Naive thymus-derived CD4-positive, alpha-beta T cell (primary cell): ENCODE measurements at regions not wholly inside any gene's neighbourhood (a gene's known extent, or its start where the extent isn't known, plus 50 kb on each side); places are given as distances from the start of the nearest gene placed in this dataset.
"Not testable (repeated sequence)": the region's sequence is repeated elsewhere in the genome, so short reads cannot be mapped to it uniquely, and the experiment has no call there.

Source experiments
- ATAC-seq: fragments of 150-1000 bp; cut with Tn5 transposase; 2 replicates; pipeline ENCODE4 v1.10.0; 2021; ENCODE audit warnings: mild to moderate bottlenecking, moderate library complexity
- CTCF ChIA-PET: fragments of 350-600 bp; sonication (Branson Sonifier 250); formaldehyde crosslinking; loops from one replicate; lab custom pipeline; 2021; ENCODE audit warnings: antibody characterized with exemption; lab: Charles Lee
- POLR2A ChIA-PET: fragments of 350-600 bp; sonication (Branson Sonifier 250); formaldehyde crosslinking; loops from one replicate; lab custom pipeline; 2021; ENCODE audit warnings: antibody characterized with exemption, inconsistent platforms; lab: Charles Lee
- DNase-seq, 9 donors: peaks; one replicate each; pipeline versions ENCODE4 v3.0.0 to v3.0.0-alpha.2; 2020 to 2022; ENCODE audit warnings: mixed read lengths in 1 of 9
- H3K27ac ChIP-seq: one replicate; pipeline ENCODE4 v1.7.0; 2013; ENCODE audit warnings: mild to moderate bottlenecking, low read depth, low read length, moderate library complexity
- H3K27me3 ChIP-seq, 2 donors: one replicate each; pipeline ENCODE4 v1.7.0; 2013; ENCODE audit warnings: low read length in 2 of 2, mild to moderate bottlenecking in 2 of 2, moderate library complexity in 2 of 2; ENCODE audit not compliant: control insufficient read depth in 2 of 2, insufficient read depth in 2 of 2
- H3K36me3 ChIP-seq, 3 experiments: 1 replicate in 2 of 3; 2 replicates in 1 of 3; pipeline ENCODE4 v1.7.0; 2013; ENCODE audit warnings: low read length in 3 of 3, mild to moderate bottlenecking in 3 of 3, moderate library complexity in 1 of 3; ENCODE audit not compliant: insufficient read depth in 3 of 3, control insufficient read depth in 2 of 3
- H3K4me1 ChIP-seq, 2 donors: one replicate each; pipeline ENCODE4 v1.7.0; 2013; ENCODE audit warnings: low read length in 2 of 2, mild to moderate bottlenecking in 2 of 2, moderate library complexity in 1 of 2; ENCODE audit not compliant: control insufficient read depth in 2 of 2, insufficient read depth in 2 of 2
- H3K4me3 ChIP-seq: 2 replicates; pipeline ENCODE4 v1.7.0; 2013; ENCODE audit warnings: mild to moderate bottlenecking, low read length
- H3K9me3 ChIP-seq, 3 experiments: 1 replicate in 2 of 3; 2 replicates in 1 of 3; pipeline ENCODE4 v1.7.0; 2013; ENCODE audit warnings: low read length in 3 of 3; ENCODE audit not compliant: control insufficient read depth in 2 of 3
- H3K27ac Mint-ChIP-seq, 9 donors: one replicate each; pipeline ENCODE4 v1.8.0; 2020 to 2022; ENCODE audit warnings: mixed read lengths in 9 of 9, mild to moderate bottlenecking in 8 of 9, moderate library complexity in 5 of 9, inconsistent platforms in 2 of 9
- H3K27me3 Mint-ChIP-seq, 5 donors: one replicate each; pipeline ENCODE4 v1.8.0; 2021 to 2022; ENCODE audit warnings: mixed read lengths in 5 of 5, mild to moderate bottlenecking in 1 of 5
- H3K36me3 Mint-ChIP-seq, 5 donors: one replicate each; pipeline ENCODE4 v1.8.0; 2020 to 2022; ENCODE audit warnings: mixed read lengths in 5 of 5, mild to moderate bottlenecking in 3 of 5, inconsistent platforms in 1 of 5
- H3K4me1 Mint-ChIP-seq, 7 donors: one replicate each; pipeline ENCODE4 v1.8.0; 2020 to 2022; ENCODE audit warnings: mixed read lengths in 7 of 7, mild to moderate bottlenecking in 3 of 7, inconsistent platforms in 1 of 7
- H3K4me3 Mint-ChIP-seq, 10 donors: one replicate each; pipeline ENCODE4 v1.8.0; 2020 to 2022; ENCODE audit warnings: mild to moderate bottlenecking in 10 of 10, mixed read lengths in 10 of 10, moderate library complexity in 6 of 10, inconsistent platforms in 2 of 10
- H3K9me3 Mint-ChIP-seq, 11 donors: one replicate each; pipeline ENCODE4 v1.8.0; 2020 to 2022; ENCODE audit warnings: mixed read lengths in 11 of 11, mild to moderate bottlenecking in 4 of 11, inconsistent platforms in 1 of 11, moderate library complexity in 1 of 11
- intact Hi-C, 2 donors: fragments of 100-400 bp; cut with micrococcal nuclease; formaldehyde crosslinking; loops; one replicate each; pipeline ENCODE4 v1.15.1; 2023

DNA sequence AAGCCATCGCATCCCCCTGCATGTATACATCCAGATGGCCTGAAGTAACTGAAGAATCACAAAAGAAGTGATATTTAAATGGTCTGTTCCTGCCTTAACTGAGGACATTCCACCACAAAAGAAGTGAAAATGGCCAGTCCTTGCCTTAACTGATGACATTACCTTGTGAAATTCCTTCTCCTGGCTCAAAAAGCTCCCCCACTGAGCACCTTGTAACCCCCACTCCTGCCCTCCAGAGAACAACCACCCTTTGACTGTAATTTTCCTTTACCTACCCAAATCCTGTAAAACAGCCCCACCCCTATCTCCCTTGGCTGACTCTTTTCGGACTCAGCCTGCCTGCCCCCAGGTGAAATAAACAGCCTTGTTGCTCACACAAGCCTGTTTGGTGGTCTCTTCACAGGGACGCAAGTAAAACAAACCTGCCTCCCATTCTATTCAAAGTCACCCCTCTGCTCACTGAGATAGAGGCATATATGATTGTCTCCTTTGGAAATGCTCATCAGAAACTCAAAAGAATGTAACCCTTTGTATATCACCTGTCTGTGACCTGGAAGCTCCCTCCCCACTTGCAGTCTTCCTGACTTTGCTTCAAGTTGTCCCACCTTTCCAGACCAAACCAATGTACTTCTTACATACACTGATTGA is 227.0 kb upstream of the TACR3 start:
- POLR2A ChIA-PET, CTCF ChIA-PET, DNase-seq, H3K4me3 Mint-ChIP-seq, H3K9me3 ChIP-seq, H3K27ac ChIP-seq, H3K36me3 Mint-ChIP-seq, H3K4me1 ChIP-seq, H3K36me3 ChIP-seq, ATAC-seq, H3K27me3 ChIP-seq, H3K4me1 Mint-ChIP-seq, H3K4me3 ChIP-seq, H3K27ac Mint-ChIP-seq, intact Hi-C loops, H3K27me3 Mint-ChIP-seq: not testable (repeated sequence)
- H3K9me3 Mint-ChIP-seq = peaks cover 0 to 10% (median 0%) of the 10 kb centered on the region in 11 donors

DNA sequence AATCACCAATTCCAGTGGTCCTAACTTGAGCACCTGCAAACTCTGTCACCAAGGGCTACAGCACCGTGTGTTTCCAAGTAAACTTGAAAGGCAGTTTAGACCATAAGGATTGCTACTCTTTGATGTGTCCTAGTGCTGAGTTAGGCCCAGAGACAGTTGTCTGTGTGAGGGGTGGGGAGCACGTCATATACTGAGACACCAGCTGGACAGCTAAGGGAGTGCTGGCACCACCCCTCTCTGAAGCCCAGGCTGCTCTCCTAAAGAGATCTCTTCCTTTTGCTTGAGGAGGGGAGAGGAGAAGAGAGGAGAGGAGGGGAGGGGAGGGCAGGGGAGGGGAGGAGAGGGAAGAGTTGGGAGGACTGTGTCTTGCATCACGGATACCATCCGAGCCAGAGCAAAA is 218.7 kb upstream of the TACR3 start:
- Mint-ChIP-seq H3K4me3 (no peak overlapping the region), H3K27me3 (no peaks in the 10 kb centered on the region), H3K4me1 (no peaks in the 10 kb centered on the region), H3K36me3 (no peaks in the 10 kb centered on the region), H3K9me3 (peaks cover 0 to 16% (median 0%) of the 10 kb centered on the region in 11 donors), H3K27ac (no peak overlapping the region)
- intact Hi-C loops = no loop called here
- H3K9me3 ChIP-seq = no peaks in the 10 kb centered on the region
- H3K36me3 ChIP-seq = no peaks in the 10 kb centered on the region
- POLR2A ChIA-PET = no interaction called here
- H3K4me3 ChIP-seq = no peak overlapping the region
- CTCF ChIA-PET = no interaction called here
- H3K4me1 ChIP-seq = no peaks in the 10 kb centered on the region
- no peak for ATAC-seq
- no peak for DNase-seq
- no peaks in the 10 kb centered on the region for H3K27me3 ChIP-seq
- H3K27ac ChIP-seq = no peak overlapping the region

DNA sequence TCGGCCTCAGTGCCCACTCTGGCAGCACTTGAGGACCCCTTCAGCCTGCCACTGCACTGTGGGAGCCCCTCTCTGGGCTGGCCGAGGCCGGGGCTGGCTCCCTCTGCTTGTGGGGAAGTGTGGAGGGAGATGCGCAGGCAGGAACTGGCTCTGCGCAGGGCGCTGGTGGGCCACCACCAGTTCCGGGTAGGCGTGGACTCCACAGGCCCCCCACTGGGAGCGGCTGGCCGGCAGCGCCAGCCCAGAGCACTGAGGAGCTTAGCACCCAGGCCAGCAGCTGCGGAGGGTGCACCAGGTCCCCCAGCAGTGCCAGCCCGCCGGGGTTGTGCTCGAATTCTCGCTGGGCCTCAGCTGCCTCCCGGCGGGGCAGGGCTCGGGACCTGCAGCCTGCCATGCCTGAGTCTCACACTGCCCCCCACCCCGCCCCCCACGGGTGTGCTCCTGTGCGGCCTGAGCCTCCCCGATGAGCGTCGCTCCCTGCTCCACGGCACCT is 216.9 kb upstream of the TACR3 start:
- Histone ChIP-seq H3K4me1 (no peaks in the 10 kb centered on the region), H3K4me3 (no peak overlapping the region), H3K27ac (no peak overlapping the region), H3K27me3 (no peaks in the 10 kb centered on the region), H3K36me3 (no peaks in the 10 kb centered on the region), H3K9me3 (no peaks in the 10 kb centered on the region)
- ChIA-PET CTCF (no interaction called here), POLR2A (no interaction called here)
- Mint-ChIP-seq H3K27ac (no peak overlapping the region), H3K9me3 (peaks cover 0 to 5% (median 0%) of the 10 kb centered on the region in 11 donors), H3K36me3 (no peaks in the 10 kb centered on the region), H3K27me3 (no peaks in the 10 kb centered on the region), H3K4me3 (no peak overlapping the region), H3K4me1 (no peaks in the 10 kb centered on the region)
- DNase-seq (no peak), ATAC-seq (no peak)
- intact Hi-C loops = no loop called here

DNA sequence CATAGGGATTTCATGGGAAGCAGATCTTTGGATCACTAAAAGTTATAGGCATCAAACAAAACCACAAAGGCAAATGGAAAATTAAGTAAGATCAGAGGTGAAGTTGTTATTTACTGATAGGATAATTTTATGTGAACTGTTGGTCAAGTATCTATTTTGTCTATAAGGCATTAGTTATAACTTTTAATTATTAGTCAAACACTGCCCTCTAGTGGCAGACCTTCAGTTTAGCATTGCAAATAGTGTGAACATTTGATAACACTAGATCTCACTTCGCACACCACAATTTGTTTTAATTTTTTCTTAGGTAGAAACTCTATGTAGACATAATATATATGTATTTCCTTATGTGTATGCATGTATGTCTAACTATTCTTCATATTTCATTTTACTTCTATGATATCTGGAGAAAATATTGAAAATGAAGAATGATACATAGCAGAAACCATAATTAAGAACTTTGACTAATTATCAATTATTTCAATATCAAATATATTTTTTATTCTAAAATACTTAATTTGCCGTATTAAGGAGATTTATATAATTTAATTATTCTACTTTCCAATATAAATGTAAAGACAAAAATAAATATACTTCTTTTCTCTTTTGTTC is 214.5 kb upstream of the TACR3 start:
- peak in 2 of 9 donors; percentile 3 for DNase-seq
- intact Hi-C loops = no loop called here
- Histone ChIP-seq H3K27me3 (no peaks in the 10 kb centered on the region), H3K27ac (no peak overlapping the region), H3K36me3 (no peaks in the 10 kb centered on the region), H3K4me1 (no peaks in the 10 kb centered on the region), H3K4me3 (no peak overlapping the region), H3K9me3 (no peaks in the 10 kb centered on the region)
- ChIA-PET CTCF (interaction anchor here (0.6 kb wide), 1 partner anchor 11 kb away, joined by 4 read pairs; no protein-coding TSS in a partner anchor), POLR2A (no interaction called here)
- no peaks in the 10 kb centered on the region for H3K27me3 Mint-ChIP-seq
- no peaks in the 10 kb centered on the region for H3K4me1 Mint-ChIP-seq
- no peaks in the 10 kb centered on the region for H3K36me3 Mint-ChIP-seq
- H3K9me3 Mint-ChIP-seq = peaks cover 0 to 3% (median 0%) of the 10 kb centered on the region in 11 donors
- ATAC-seq = no peak
- no peak overlapping the region for H3K4me3 Mint-ChIP-seq
- no peak overlapping the region for H3K27ac Mint-ChIP-seq

DNA sequence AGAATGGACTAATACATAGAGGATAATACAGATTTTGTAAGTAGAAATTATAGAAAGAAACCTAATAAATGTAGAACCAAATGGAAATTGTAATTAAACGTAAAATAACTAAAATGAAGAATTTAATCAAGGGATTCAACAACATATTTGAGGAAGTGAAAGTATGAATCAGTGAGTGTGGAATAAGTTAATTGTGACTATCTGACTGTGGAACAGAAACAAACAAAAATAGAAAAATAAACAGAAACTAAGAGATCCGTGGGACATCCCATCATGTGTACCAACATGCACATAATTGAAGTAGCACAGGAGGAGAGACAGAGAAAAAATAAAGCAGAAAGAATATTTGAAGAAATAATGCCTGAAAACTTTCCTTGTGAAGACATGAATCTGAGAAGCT is 208.6 kb upstream of the TACR3 start:
- ChIA-PET POLR2A (no interaction called here), CTCF (no interaction called here)
- ATAC-seq (no peak), DNase-seq (no peak)
- Mint-ChIP-seq H3K27ac (no peak overlapping the region), H3K36me3 (no peaks in the 10 kb centered on the region), H3K27me3 (no peaks in the 10 kb centered on the region), H3K4me3 (no peak overlapping the region), H3K4me1 (no peaks in the 10 kb centered on the region), H3K9me3 (peaks cover 0 to 10% (median 0%) of the 10 kb centered on the region in 11 donors)
- intact Hi-C loops = no loop called here
- no peak overlapping the region for H3K4me3 ChIP-seq
- H3K9me3 ChIP-seq = no peaks in the 10 kb centered on the region
- no peaks in the 10 kb centered on the region for H3K36me3 ChIP-seq
- H3K27me3 ChIP-seq = no peaks in the 10 kb centered on the region
- H3K27ac ChIP-seq = no peak overlapping the region
- H3K4me1 ChIP-seq = no peaks in the 10 kb centered on the region

DNA sequence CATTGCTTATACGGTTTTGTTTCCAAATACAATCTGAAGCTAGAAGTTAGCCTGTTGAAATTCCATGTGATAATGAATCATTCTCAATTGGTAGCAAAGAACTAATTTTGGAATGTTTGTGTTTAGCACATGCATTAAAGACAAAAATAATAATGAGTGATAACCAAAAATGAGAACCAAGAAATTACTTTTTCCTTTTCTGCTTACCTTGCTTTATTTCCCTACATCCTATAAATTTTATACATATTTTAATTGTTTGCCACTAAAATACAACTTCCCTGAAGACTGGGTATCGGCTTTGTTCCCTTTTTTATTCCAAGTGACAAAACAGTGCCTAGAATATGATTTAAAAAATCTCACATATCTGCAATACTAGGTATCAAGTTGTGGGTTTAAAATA is 203.8 kb upstream of the TACR3 start:
- no peaks in the 10 kb centered on the region for H3K9me3 ChIP-seq
- CTCF ChIA-PET = no interaction called here
- ATAC-seq (no peak), DNase-seq (no peak)
- H3K27me3 ChIP-seq = no peaks in the 10 kb centered on the region
- no peaks in the 10 kb centered on the region for H3K36me3 ChIP-seq
- no peaks in the 10 kb centered on the region for H3K36me3 Mint-ChIP-seq
- no peaks in the 10 kb centered on the region for H3K4me1 Mint-ChIP-seq
- no peak overlapping the region for H3K27ac ChIP-seq
- H3K27me3 Mint-ChIP-seq = no peaks in the 10 kb centered on the region
- H3K4me3 Mint-ChIP-seq = no peak overlapping the region
- POLR2A ChIA-PET = no interaction called here
- no peaks in the 10 kb centered on the region for H3K4me1 ChIP-seq
- intact Hi-C loops = no loop called here
- H3K27ac Mint-ChIP-seq = no peak overlapping the region
- H3K9me3 Mint-ChIP-seq = peaks cover 0 to 10% (median 0%) of the 10 kb centered on the region in 11 donors
- H3K4me3 ChIP-seq = no peak overlapping the region

DNA sequence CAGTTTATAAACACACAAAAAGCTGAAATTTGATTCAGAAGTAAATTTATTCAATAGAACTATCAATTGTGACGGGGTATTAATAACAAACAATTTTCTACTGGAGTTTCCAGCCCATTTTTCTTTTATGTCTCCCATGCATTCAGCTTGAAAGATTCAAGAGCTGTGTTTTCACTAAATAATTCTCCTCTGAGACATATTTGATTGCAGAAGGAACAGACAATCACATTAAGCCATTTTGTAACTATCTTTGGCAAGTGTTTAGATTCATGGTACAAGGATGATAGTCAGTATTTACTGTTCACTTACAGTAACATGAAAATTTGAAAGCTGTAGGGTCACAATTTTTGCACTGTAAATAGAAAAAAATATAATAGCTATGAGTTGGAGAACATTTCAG is 198.4 kb upstream of the TACR3 start:
- H3K27me3 ChIP-seq = no peaks in the 10 kb centered on the region
- no peak overlapping the region for H3K27ac Mint-ChIP-seq
- no peaks in the 10 kb centered on the region for H3K36me3 ChIP-seq
- H3K36me3 Mint-ChIP-seq = no peaks in the 10 kb centered on the region
- no peaks in the 10 kb centered on the region for H3K27me3 Mint-ChIP-seq
- ChIA-PET POLR2A (no interaction called here), CTCF (interaction anchor here (0.6 to 0.8 kb wide), 2 partner anchors 12 to 60 kb away, joined by 3 to 4 read pairs; no protein-coding TSS in a partner anchor)
- no peaks in the 10 kb centered on the region for H3K9me3 ChIP-seq
- no peak overlapping the region for H3K27ac ChIP-seq
- H3K4me1 ChIP-seq = no peaks in the 10 kb centered on the region
- no peak overlapping the region for H3K4me3 Mint-ChIP-seq
- ATAC-seq (no peak), DNase-seq (no peak)
- no peak overlapping the region for H3K4me3 ChIP-seq
- no peaks in the 10 kb centered on the region for H3K4me1 Mint-ChIP-seq
- H3K9me3 Mint-ChIP-seq = peaks cover 0 to 6% (median 0%) of the 10 kb centered on the region in 11 donors
- intact Hi-C loops = no loop called here
